Stomach (tissue), 4 donors: ENCODE measurements at regions not wholly inside any gene's neighbourhood (a gene's known extent, or its start where the extent isn't known, plus 50 kb on each side); places are given as distances from the start of the nearest gene placed in this dataset.

ENCODE experiments used
- CTCF ChIP-seq, 7 experiments: fragments of 450-650 bp in 4 of 7; fragments of 200-600 bp in 3 of 7; sonication (generic) in 3 of 7; IDR thresholded peaks; one replicate each; pipeline ENCODE4 v1.5.1; 2016 to 2019; ENCODE audit warnings: antibody characterized with exemption in 7 of 7, control low read depth in 2 of 7, mild to moderate bottlenecking in 1 of 7
- EP300 ChIP-seq: sonication (generic); formaldehyde crosslinking; IDR thresholded peaks from one replicate; pipeline ENCODE4 v1.6.1; 2017; ENCODE audit warnings: antibody characterized with exemption
- POLR2A ChIP-seq, 4 donors: fragments of 450-650 bp; IDR thresholded peaks; one replicate each; pipeline ENCODE4 v1.6.1; 2016; ENCODE audit warnings: antibody characterized with exemption in 4 of 4, control low read depth in 2 of 4, mild to moderate bottlenecking in 1 of 4, moderate library complexity in 1 of 4
- POLR2AphosphoS5 ChIP-seq, 3 donors: sonication (generic); formaldehyde crosslinking; IDR thresholded peaks; one replicate each; pipeline ENCODE4 v1.6.1; 2016; ENCODE audit warnings: antibody characterized with exemption in 3 of 3

GRCh38 chr4:134700251-134700650 lies 498.7 kb upstream of the PABPC4L start:
- TF ChIP-seq CTCF (IDR thresholded peaks at IDR 0.05) (no peak), POLR2A (IDR thresholded peaks at IDR 0.05) (no peak), POLR2AphosphoS5 (IDR thresholded peaks at IDR 0.05) (no peak), EP300 (no peak)
